Memory B cell (primary cell): ENCODE measurements at regions not wholly inside any gene's neighbourhood (a gene's known extent, or its start where the extent isn't known, plus 50 kb on each side); places are given as distances from the start of the nearest gene placed in this dataset.
A peak's percentile ranks its signal among the peaks of the same experiment; 100 is the strongest.

Source experiments
- ATAC-seq: fragments of 150-1000 bp; cut with Tn5 transposase; 2 replicates; pipeline ENCODE4 v1.10.0; 2021; ENCODE audit warnings: low read depth, mild to moderate bottlenecking, moderate library complexity
- DNase-seq, 2 donors: peaks; one replicate each; pipeline ENCODE4 v3.0.0; 2022; ENCODE audit warnings: low spot score in 2 of 2
- H3K27ac Mint-ChIP-seq: one replicate; pipeline ENCODE4 v1.8.0; 2022; ENCODE audit warnings: mild to moderate bottlenecking, moderate library complexity, mixed read lengths
- H3K27me3 Mint-ChIP-seq: one replicate; pipeline ENCODE4 v1.8.0; 2022; ENCODE audit warnings: mixed read lengths
- H3K36me3 Mint-ChIP-seq: one replicate; pipeline ENCODE4 v1.8.0; 2022; ENCODE audit warnings: mild to moderate bottlenecking, mixed read lengths
- H3K4me1 Mint-ChIP-seq: one replicate; pipeline ENCODE4 v1.8.0; 2022; ENCODE audit warnings: mixed read lengths
- H3K4me3 Mint-ChIP-seq: one replicate; pipeline ENCODE4 v1.8.0; 2022; ENCODE audit warnings: mild to moderate bottlenecking, moderate library complexity, mixed read lengths
- H3K9me3 Mint-ChIP-seq: one replicate; pipeline ENCODE4 v1.8.0; 2022; ENCODE audit warnings: mixed read lengths

GRCh38 chr7:18302097-18302496 lies 193.5 kb upstream of the HDAC9 start:
- no peaks in the 10 kb centered on the region for H3K9me3 Mint-ChIP-seq
- peaks cover 12% of the 10 kb centered on the region for H3K4me1 Mint-ChIP-seq
- no peaks in the 10 kb centered on the region for H3K27me3 Mint-ChIP-seq
- H3K36me3 Mint-ChIP-seq, result no peaks in the 10 kb centered on the region
- no peak overlapping the region for H3K27ac Mint-ChIP-seq
- DNase-seq (no peak), ATAC-seq (no peak)
- no peak overlapping the region for H3K4me3 Mint-ChIP-seq

GRCh38 chr7:18305866-18306265 lies 189.7 kb upstream of the HDAC9 start:
- no peaks in the 10 kb centered on the region for H3K27me3 Mint-ChIP-seq
- H3K27ac Mint-ChIP-seq, result no peak overlapping the region
- H3K36me3 Mint-ChIP-seq, result no peaks in the 10 kb centered on the region
- ATAC-seq (no peak), DNase-seq (no peak)
- no peaks in the 10 kb centered on the region for H3K9me3 Mint-ChIP-seq
- peaks cover 23% of the 10 kb centered on the region for H3K4me1 Mint-ChIP-seq
- H3K4me3 Mint-ChIP-seq, result no peak overlapping the region

GRCh38 chr7:18306696-18307095 lies 188.9 kb upstream of the HDAC9 start:
- DNase-seq, result no peak
- no peak for ATAC-seq
- H3K9me3 Mint-ChIP-seq, result no peaks in the 10 kb centered on the region
- no peak overlapping the region for H3K27ac Mint-ChIP-seq
- no peaks in the 10 kb centered on the region for H3K27me3 Mint-ChIP-seq
- no peaks in the 10 kb centered on the region for H3K36me3 Mint-ChIP-seq
- peaks cover 23% of the 10 kb centered on the region for H3K4me1 Mint-ChIP-seq
- H3K4me3 Mint-ChIP-seq, result no peak overlapping the region

- no peak for ATAC-seq
- Mint-ChIP-seq H3K4me1 (peaks cover 17% of the 10 kb centered on the region), H3K36me3 (no peaks in the 10 kb centered on the region), H3K27ac (no peak overlapping the region), H3K4me3 (no peak overlapping the region), H3K9me3 (no peaks in the 10 kb centered on the region), H3K27me3 (no peaks in the 10 kb centered on the region)
- DNase-seq, result no peak
Observed at GRCh38 chr7:18308938-18309337, 186.6 kb upstream of the HDAC9 start.

- no peak overlapping the region for H3K27ac Mint-ChIP-seq
- H3K36me3 Mint-ChIP-seq, result no peaks in the 10 kb centered on the region
- H3K4me1 Mint-ChIP-seq, result peaks cover 11% of the 10 kb centered on the region
- H3K27me3 Mint-ChIP-seq, result no peaks in the 10 kb centered on the region
- no peaks in the 10 kb centered on the region for H3K9me3 Mint-ChIP-seq
- H3K4me3 Mint-ChIP-seq, result no peak overlapping the region
- no peak for DNase-seq
- no peak for ATAC-seq
Observed at GRCh38 chr7:18312482-18312881, 183.1 kb upstream of the HDAC9 start.

- no peak overlapping the region for H3K4me3 Mint-ChIP-seq
- no peak overlapping the region for H3K27ac Mint-ChIP-seq
- no peak for ATAC-seq
- no peaks in the 10 kb centered on the region for H3K36me3 Mint-ChIP-seq
- peaks cover 7% of the 10 kb centered on the region for H3K4me1 Mint-ChIP-seq
- H3K9me3 Mint-ChIP-seq, result no peaks in the 10 kb centered on the region
- DNase-seq, result no peak
- H3K27me3 Mint-ChIP-seq, result no peaks in the 10 kb centered on the region
Observed at GRCh38 chr7:18313965-18314364, 181.6 kb upstream of the HDAC9 start.

GRCh38 chr7:18315241-18315640 lies 180.3 kb upstream of the HDAC9 start:
- Mint-ChIP-seq H3K27ac (no peak overlapping the region), H3K4me1 (peaks cover 4% of the 10 kb centered on the region), H3K27me3 (no peaks in the 10 kb centered on the region), H3K4me3 (no peak overlapping the region), H3K9me3 (no peaks in the 10 kb centered on the region), H3K36me3 (no peaks in the 10 kb centered on the region)
- ATAC-seq (no peak), DNase-seq (no peak)

GRCh38 chr7:18317941-18318340 lies 177.6 kb upstream of the HDAC9 start:
- peaks cover 2% of the 10 kb centered on the region for H3K4me1 Mint-ChIP-seq
- no peaks in the 10 kb centered on the region for H3K36me3 Mint-ChIP-seq
- H3K27ac Mint-ChIP-seq, result no peak overlapping the region

GRCh38 chr7:18320422-18320821 lies 175.1 kb upstream of the HDAC9 start:
- H3K27ac Mint-ChIP-seq, result no peak overlapping the region
- DNase-seq, result no peak
- H3K27me3 Mint-ChIP-seq, result no peaks in the 10 kb centered on the region
- ATAC-seq, result no peak
- peaks cover 2% of the 10 kb centered on the region for H3K4me1 Mint-ChIP-seq
- no peaks in the 10 kb centered on the region for H3K36me3 Mint-ChIP-seq
- no peaks in the 10 kb centered on the region for H3K9me3 Mint-ChIP-seq
- H3K4me3 Mint-ChIP-seq, result no peak overlapping the region

More at GRCh38 chr7:18317941-18318340, 177.6 kb upstream of the HDAC9 start:
- H3K27me3 Mint-ChIP-seq, result no peaks in the 10 kb centered on the region
- no peaks in the 10 kb centered on the region for H3K9me3 Mint-ChIP-seq
- H3K4me3 Mint-ChIP-seq, result no peak overlapping the region
- DNase-seq, result no peak
- no peak for ATAC-seq

GRCh38 chr7:18320971-18321567 lies 174.5 kb upstream of the HDAC9 start:
- Mint-ChIP-seq H3K9me3 (no peaks in the 10 kb centered on the region), H3K27me3 (no peaks in the 10 kb centered on the region), H3K4me1 (peaks cover 2% of the 10 kb centered on the region), H3K27ac (no peak overlapping the region), H3K36me3 (no peaks in the 10 kb centered on the region), H3K4me3 (no peak overlapping the region)
- DNase-seq (peak in 1 of 2 donors; percentile 23), ATAC-seq (peak; percentile 57)

GRCh38 chr7:18330548-18330947 lies 165.0 kb upstream of the HDAC9 start:
- Mint-ChIP-seq H3K27ac (peak overlapping the region; percentile 46), H3K27me3 (no peaks in the 10 kb centered on the region), H3K9me3 (peaks cover 2% of the 10 kb centered on the region), H3K4me1 (peaks cover 16% of the 10 kb centered on the region), H3K36me3 (peaks cover 2% of the 10 kb centered on the region), H3K4me3 (no peak overlapping the region)
- DNase-seq (no peak), ATAC-seq (peak; percentile 54)

GRCh38 chr7:18336626-18337025 lies 158.9 kb upstream of the HDAC9 start:
- no peaks in the 10 kb centered on the region for H3K27me3 Mint-ChIP-seq

GRCh38 chr7:18337048-18337809 lies 158.3 kb upstream of the HDAC9 start:
- H3K9me3 Mint-ChIP-seq, result peaks cover 10% of the 10 kb centered on the region
- no peaks in the 10 kb centered on the region for H3K27me3 Mint-ChIP-seq
- H3K27ac Mint-ChIP-seq, result peak overlapping the region; percentile 26
- peaks cover 30% of the 10 kb centered on the region for H3K4me1 Mint-ChIP-seq
- peaks cover 7% of the 10 kb centered on the region for H3K36me3 Mint-ChIP-seq
- peak overlapping the region; percentile 67 for H3K4me3 Mint-ChIP-seq
- ATAC-seq (peak; percentile 82), DNase-seq (no peak)

More at GRCh38 chr7:18336626-18337025, 158.9 kb upstream of the HDAC9 start:
- H3K4me3 Mint-ChIP-seq, result no peak overlapping the region
- H3K36me3 Mint-ChIP-seq, result peaks cover 7% of the 10 kb centered on the region
- peaks cover 10% of the 10 kb centered on the region for H3K9me3 Mint-ChIP-seq
- DNase-seq (no peak), ATAC-seq (no peak)
- no peak overlapping the region for H3K27ac Mint-ChIP-seq
- peaks cover 27% of the 10 kb centered on the region for H3K4me1 Mint-ChIP-seq

GRCh38 chr7:18338910-18339523 lies 156.5 kb upstream of the HDAC9 start:
- peaks cover 5% of the 10 kb centered on the region for H3K36me3 Mint-ChIP-seq
- ATAC-seq (peak; percentile 62), DNase-seq (no peak)
- H3K27ac Mint-ChIP-seq, result no peak overlapping the region
- peak overlapping the region; percentile 47 for H3K4me3 Mint-ChIP-seq
- H3K4me1 Mint-ChIP-seq, result peaks cover 29% of the 10 kb centered on the region
- no peaks in the 10 kb centered on the region for H3K27me3 Mint-ChIP-seq
- H3K9me3 Mint-ChIP-seq, result peaks cover 7% of the 10 kb centered on the region
